Muscle of back (tissue), 3 donors: ENCODE measurements at regions not wholly inside any gene's neighbourhood (a gene's known extent, or its start where the extent isn't known, plus 50 kb on each side); places are given as distances from the start of the nearest gene placed in this dataset.

ENCODE experiments used
- DNase-seq, 3 donors: peaks; one replicate each; pipeline versions ENCODE4 v3.0.0 to v3.0.0-alpha.2; 2013

- no peak for DNase-seq
These were observed 117.5 kb upstream of the PCSK2 start for GRCh38 chr20:17109307-17109706.

- DNase-seq = no peak
These were observed 98.6 kb upstream of the PCSK2 start for GRCh38 chr20:17128206-17128605.

- no peak for DNase-seq
These were observed 97.8 kb upstream of the PCSK2 start for GRCh38 chr20:17129089-17129488.

GRCh38 chr20:17137692-17138091, 89.1 kb upstream of the PCSK2 start:
- peak in 1 of 3 donors; percentile 43 for DNase-seq

DNA sequence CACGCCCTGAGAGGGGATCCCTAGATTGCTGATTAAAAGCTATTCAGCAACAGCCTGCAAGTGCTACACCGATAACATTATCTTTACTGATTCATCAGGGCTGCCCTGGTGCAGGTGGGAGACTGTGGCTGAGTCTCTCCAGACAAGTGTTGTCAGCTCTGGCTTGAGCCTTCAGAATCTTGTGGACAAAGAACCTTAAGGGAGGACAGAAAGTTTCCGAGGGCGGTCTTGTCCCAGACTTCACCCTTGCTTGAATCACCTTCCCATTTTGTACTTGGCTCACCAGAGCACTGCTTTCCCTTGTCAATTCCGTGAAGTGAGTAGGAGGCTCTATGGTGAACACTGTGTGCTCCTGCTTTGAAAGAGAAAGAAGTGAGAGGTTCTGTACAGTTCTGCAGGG, 88.6 kb upstream of the PCSK2 start:
- DNase-seq = no peak

GRCh38 chr20:17140894-17141293, 85.9 kb upstream of the PCSK2 start:
- no peak for DNase-seq

GRCh38 chr20:17141568-17141967, 85.3 kb upstream of the PCSK2 start:
- DNase-seq = no peak

DNA sequence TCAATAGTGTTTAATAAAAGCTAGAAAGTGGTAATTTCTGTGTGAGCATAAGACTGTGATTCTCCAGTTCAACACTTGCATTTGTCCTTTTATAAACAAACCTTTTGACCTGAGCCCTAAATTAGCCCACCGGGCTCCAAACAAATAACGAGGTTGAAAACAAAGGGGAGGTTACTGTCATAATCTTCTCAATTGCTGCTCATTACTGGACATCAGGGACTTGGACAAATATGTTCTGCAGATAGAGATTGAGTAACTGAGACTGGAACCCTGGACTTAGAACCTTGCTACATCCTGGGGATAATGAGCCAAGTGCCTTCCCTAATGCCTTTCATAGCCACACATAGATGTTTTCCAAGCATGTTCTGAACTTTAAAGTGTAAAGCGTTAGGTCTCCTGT, 84.2 kb upstream of the PCSK2 start:
- no peak for DNase-seq

DNA sequence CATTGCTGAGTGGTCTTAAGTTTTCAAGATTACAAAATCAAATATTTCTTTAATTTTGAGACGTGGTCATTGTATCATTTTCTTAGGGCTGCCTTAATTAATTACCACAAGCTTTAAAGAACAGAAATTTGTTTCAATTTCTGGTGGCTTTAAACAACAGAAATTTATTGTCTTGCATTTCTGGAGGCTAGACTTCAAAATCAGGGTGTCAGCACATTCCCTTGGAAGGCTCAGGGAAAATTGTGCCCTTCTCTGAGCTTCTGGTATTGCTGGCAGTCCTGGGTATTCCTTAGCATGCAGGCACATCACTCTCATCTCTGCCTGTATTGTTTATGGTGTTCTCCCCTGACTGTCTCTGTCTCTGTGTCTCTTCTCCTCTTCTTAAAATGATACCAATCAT, 76.0 kb upstream of the PCSK2 start:
- no peak for DNase-seq

DNA sequence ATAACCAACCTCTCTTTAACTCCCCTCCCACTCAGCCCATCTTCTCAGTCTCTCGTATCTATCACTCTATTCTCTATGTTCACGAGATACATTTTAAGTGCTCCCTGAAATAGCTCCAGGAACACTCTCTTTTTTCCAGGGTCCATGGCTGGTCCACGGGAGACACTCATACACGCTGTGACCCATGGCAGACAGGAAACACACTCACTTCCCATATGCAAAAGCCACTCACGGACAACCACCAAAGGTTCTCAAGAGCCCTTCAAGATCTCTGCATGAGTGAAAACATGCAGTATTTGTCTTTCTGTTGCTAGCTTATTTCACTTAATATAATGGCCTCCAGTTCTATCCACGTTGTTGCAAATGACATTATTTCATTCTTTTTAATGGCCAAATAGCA, 71.4 kb upstream of the PCSK2 start:
- no peak for DNase-seq

DNA sequence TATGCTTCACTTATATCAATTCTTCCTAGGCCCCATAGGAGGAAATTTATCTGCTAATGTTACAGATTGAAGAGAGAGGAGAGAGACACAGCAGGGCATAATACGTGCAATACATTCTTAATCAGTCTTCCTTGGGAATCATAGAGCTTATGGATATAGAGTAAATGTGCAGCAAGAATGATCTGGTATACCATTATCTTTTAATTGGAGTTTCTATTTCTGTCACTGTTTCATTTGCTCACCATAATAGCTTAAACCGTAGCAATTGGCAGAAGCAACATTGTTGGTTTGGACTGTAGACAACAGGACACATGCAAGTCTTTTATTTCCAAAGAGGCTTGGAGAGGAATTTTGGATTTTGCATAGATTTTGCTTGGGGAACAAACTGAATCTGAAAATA, 68.1 kb upstream of the PCSK2 start:
- no peak for DNase-seq

- peak; percentile 25 to 77 (median 62) for DNase-seq
These were observed 65.0 kb upstream of the PCSK2 start for GRCh38 chr20:17161673-17162481.

DNA sequence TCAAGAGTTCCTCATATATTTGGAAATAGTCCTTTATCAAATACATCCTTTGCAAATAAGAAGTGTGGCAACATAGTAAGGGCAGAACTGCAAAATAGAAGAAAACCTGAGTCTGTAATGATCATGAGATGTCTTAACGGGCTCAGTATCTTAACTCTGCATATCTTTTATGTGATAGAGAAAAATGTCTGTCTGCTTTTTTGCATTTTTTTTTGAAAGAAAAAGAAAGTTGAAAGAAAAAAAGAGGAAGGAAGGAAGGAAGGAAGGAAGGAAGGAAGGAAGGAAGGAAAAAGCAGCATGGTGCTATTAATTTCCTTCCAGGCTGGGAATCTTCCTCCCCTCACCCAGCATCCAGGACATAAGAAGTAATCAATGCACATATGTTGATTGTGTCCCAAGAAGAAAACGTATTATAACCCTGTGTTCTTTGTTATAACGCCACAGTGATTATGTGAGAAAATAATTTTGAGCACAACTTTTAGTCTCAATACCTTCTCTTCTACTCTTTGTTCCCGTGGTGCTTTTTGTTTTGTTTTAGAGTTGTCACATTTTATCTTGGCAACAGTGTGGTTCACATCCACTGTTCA, 58.7 kb upstream of the PCSK2 start:
- DNase-seq = no peak

DNA sequence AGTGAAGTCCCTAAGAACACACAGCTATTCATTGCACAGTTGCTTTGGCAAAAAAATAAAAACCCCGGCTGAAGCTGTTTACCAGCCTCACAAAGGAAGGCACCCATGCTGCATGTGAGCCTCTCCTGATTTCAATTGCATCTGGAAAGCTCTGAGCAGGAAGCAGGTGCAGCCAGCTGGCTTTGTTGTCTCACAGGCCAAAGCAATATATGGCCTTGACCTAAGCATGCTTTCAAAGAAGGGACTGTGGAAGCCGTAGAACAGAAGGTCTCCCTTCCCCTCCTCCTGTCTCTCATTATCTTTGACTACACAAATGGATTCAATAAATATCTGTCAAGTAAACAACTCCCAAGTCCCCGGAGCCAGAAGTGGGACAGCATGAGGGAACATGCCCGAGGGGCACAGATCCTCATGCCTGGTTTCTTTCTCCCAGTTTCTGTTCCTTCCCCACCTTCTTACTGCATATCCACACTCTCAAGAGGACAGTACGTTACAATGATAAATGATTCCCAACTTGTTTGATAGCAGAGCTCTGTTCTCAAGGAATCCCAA, 57.2 kb upstream of the PCSK2 start:
- DNase-seq = peak in 2 of 3 donors; percentile 4 to 39

- peak in 1 of 3 donors; percentile 23 for DNase-seq
These were observed 55.0 kb upstream of the PCSK2 start for GRCh38 chr20:17171746-17172280.

DNA sequence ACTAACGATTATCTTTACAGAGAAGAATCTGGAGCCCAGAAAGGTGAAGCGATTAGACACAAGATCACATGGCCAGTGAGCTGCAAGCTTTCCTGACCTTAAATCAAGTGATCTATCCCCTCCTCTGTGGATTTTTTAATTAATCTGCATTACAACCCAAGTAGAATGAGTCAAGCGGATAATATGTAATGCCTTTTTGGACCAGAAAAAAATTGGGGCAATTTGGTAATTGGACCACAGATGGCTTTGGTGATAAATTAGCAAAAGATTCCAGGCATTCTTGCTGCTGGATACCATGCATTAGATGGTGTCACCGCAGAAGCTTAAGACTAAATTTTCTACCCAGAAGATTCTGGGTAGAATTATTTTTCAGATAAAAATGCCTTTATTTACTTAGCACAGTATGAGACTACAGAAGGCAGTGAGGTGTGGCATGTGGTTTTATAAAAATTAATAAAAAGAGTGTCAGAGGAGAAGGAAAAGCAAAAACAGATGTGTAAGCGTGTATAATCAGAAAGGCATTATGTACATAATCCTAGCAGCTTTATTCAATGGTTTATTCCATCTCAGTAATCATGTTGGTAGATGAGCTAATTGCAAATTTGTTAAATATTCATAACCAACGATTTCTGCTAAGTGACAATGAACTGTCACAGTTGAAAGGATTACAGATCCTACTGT, 53.9 kb upstream of the PCSK2 start:
- DNase-seq = peak in 1 of 3 donors; percentile 65
